Peyer's patch (tissue), 4 donors: ENCODE measurements at regions not wholly inside any gene's neighbourhood (a gene's known extent, or its start where the extent isn't known, plus 50 kb on each side); places are given as distances from the start of the nearest gene placed in this dataset.
A peak's percentile ranks its signal among the peaks of the same experiment; 100 is the strongest.
"Not testable (repeated sequence)": the region's sequence is repeated elsewhere in the genome, so short reads cannot be mapped to it uniquely, and the experiment has no call there.

ENCODE experiments used
- DNase-seq, 3 donors: peaks; one replicate each; pipeline ENCODE4 v3.0.0-alpha.2; 2017 to 2019
- H3K27ac ChIP-seq, 4 donors: fragments of 200-600 bp; sonication (generic); one replicate each; pipeline ENCODE4 v1.5.1; 2016 to 2019
- H3K27me3 ChIP-seq, 2 donors: fragments of 200-600 bp; sonication (generic); one replicate each; pipeline ENCODE4 v1.5.1; 2019
- H3K36me3 ChIP-seq, 3 donors: fragments of 200-600 bp; sonication (generic); one replicate each; pipeline ENCODE4 v1.5.1; 2016 to 2019
- H3K4me1 ChIP-seq, 4 donors: fragments of 200-600 bp; sonication (generic); one replicate each; pipeline ENCODE4 v1.5.1; 2016 to 2019
- H3K4me3 ChIP-seq, 4 donors: fragments of 200-600 bp; sonication (generic); 1 replicate in 3 of 4; 2 replicates in 1 of 4; pipeline ENCODE4 v1.5.1; 2016 to 2019; ENCODE audit warnings: mild to moderate bottlenecking in 1 of 4
- H3K9me3 ChIP-seq, 4 donors: fragments of 200-600 bp; sonication (generic); one replicate each; pipeline ENCODE4 v1.5.1; 2016 to 2019; ENCODE audit warnings: mild to moderate bottlenecking in 1 of 4
- POLR2A ChIP-seq, 2 donors: fragments of 450-650 bp; IDR thresholded peaks; one replicate each; pipeline ENCODE4 v1.5.1; 2017; ENCODE audit warnings: antibody characterized with exemption in 2 of 2, mild to moderate bottlenecking in 2 of 2, moderate library complexity in 2 of 2
- TF ChIP-seq, protein P1 (sequence below), 6 experiments: fragments of 450-650 bp in 4 of 6; fragments of 200-600 bp in 2 of 6; sonication (generic) in 1 of 6; IDR thresholded peaks; one replicate each; pipeline ENCODE4 v1.5.1; 2017 to 2019; ENCODE audit warnings: antibody characterized with exemption in 6 of 6, mild to moderate bottlenecking in 3 of 6, moderate library complexity in 1 of 6

DNA sequence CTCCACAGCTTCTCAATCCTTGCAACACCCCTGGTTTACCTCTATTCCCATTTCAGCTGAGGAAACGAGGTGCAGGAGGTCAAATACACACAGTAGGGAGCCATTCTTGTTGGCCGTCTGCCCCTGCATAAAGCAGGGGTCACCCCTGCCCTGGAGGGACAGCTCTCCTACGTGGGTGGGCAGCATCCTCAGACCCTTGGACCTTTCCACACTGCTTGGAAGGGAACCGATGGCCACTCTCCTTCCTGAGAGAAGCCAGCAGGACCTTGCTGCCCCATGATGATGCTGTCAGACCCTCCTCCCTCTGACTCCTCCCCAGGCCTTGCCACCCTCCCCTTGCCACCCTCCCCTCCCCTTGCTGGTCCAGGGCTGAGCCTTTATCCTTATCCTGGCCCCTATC is 121.1 kb upstream of the SYT13 start:
- H3K36me3 ChIP-seq: no peaks in the 10 kb centered on the region
- DNase-seq: no peak
- no peak overlapping the region for H3K27ac ChIP-seq

GRCh38 chr11:45405916-45406670 is 120.0 kb upstream of the SYT13 start:
- no peaks in the 10 kb centered on the region for H3K4me1 ChIP-seq
- DNase-seq: no peak
- H3K9me3 ChIP-seq: no peaks in the 10 kb centered on the region
- no peak overlapping the region for H3K27ac ChIP-seq
- H3K27me3 ChIP-seq: no peaks in the 10 kb centered on the region
- H3K4me3 ChIP-seq: no peak overlapping the region
- H3K36me3 ChIP-seq: no peaks in the 10 kb centered on the region
- TF ChIP-seq, protein P1, sequence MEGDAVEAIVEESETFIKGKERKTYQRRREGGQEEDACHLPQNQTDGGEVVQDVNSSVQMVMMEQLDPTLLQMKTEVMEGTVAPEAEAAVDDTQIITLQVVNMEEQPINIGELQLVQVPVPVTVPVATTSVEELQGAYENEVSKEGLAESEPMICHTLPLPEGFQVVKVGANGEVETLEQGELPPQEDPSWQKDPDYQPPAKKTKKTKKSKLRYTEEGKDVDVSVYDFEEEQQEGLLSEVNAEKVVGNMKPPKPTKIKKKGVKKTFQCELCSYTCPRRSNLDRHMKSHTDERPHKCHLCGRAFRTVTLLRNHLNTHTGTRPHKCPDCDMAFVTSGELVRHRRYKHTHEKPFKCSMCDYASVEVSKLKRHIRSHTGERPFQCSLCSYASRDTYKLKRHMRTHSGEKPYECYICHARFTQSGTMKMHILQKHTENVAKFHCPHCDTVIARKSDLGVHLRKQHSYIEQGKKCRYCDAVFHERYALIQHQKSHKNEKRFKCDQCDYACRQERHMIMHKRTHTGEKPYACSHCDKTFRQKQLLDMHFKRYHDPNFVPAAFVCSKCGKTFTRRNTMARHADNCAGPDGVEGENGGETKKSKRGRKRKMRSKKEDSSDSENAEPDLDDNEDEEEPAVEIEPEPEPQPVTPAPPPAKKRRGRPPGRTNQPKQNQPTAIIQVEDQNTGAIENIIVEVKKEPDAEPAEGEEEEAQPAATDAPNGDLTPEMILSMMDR (IDR thresholded peaks at IDR 0.05): peak in 1 of 6 experiments; percentile 9
- no peak for TF ChIP-seq POLR2A (IDR thresholded peaks at IDR 0.05)

More for the DNA sequence above, 121.1 kb upstream of the SYT13 start:
- TF ChIP-seq POLR2A (IDR thresholded peaks at IDR 0.05): no peak
- TF ChIP-seq, protein P1 (IDR thresholded peaks at IDR 0.05): no peak
- no peaks in the 10 kb centered on the region for H3K27me3 ChIP-seq
- no peaks in the 10 kb centered on the region for H3K4me1 ChIP-seq
- H3K9me3 ChIP-seq: no peaks in the 10 kb centered on the region
- no peak overlapping the region for H3K4me3 ChIP-seq

DNA sequence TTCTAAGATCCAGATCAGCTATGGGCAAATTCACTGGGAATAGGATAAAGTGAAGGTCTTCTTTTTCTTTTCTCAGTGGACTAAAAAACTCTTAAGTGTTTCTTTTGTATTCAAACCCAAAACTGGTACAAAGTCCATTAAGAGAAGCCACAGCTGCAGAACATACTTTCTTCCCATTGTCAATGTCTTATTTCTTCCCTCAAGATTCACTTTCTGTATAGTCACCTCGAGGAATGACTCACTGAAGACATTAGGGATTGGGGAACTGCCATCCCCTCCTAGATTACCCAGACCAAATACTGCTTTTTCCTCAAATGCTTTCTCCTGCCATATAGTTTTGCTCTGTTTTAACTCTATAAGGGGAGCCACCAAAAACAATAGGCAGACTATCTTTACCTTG is 117.4 kb upstream of the SYT13 start:
- not testable (repeated sequence) for H3K36me3 ChIP-seq, H3K4me1 ChIP-seq, DNase-seq, H3K4me3 ChIP-seq, H3K9me3 ChIP-seq, H3K27me3 ChIP-seq, H3K27ac ChIP-seq

- no peaks in the 10 kb centered on the region for H3K9me3 ChIP-seq
- no peak overlapping the region for H3K4me3 ChIP-seq
- H3K36me3 ChIP-seq: no peaks in the 10 kb centered on the region
These were observed 116.0 kb upstream of the SYT13 start for GRCh38 chr11:45402049-45402630.

GRCh38 chr11:45400591-45400990 is 114.5 kb upstream of the SYT13 start:
- Histone ChIP-seq H3K4me1 (no peaks in the 10 kb centered on the region), H3K27me3 (no peaks in the 10 kb centered on the region), H3K36me3 (no peaks in the 10 kb centered on the region), H3K9me3 (no peaks in the 10 kb centered on the region), H3K27ac (no peak overlapping the region), H3K4me3 (no peak overlapping the region)
- no peak for DNase-seq
- TF ChIP-seq POLR2A (IDR thresholded peaks at IDR 0.05): no peak
- TF ChIP-seq, protein P1 (IDR thresholded peaks at IDR 0.05): no peak

More at GRCh38 chr11:45402049-45402630, 116.0 kb upstream of the SYT13 start:
- DNase-seq: no peak
- no peaks in the 10 kb centered on the region for H3K4me1 ChIP-seq
- no peaks in the 10 kb centered on the region for H3K27me3 ChIP-seq
- no peak overlapping the region for H3K27ac ChIP-seq
- TF ChIP-seq, protein P1 (IDR thresholded peaks at IDR 0.05): no peak
- TF ChIP-seq POLR2A (IDR thresholded peaks at IDR 0.05): no peak

DNA sequence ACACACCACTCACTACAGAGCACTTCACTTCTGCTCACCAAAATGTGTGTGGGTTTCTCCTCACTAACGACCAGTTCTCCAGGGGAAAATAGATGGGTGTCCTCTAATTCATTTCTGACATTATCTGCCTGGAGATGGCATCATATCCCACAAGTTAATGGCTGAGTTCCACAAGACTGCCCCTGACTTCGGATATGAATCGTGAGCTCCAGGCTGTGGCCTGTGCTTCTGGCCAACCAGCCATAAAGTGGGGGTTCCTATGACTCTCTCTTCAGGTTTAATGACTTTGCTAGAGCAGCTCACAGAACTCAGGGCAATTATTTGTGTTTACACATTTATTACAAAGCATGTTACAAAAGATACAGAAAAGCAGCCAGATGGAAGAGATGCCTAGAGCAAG is 113.0 kb upstream of the SYT13 start:
- H3K4me3 ChIP-seq: no peak overlapping the region
- DNase-seq: no peak
- TF ChIP-seq, protein P1 (IDR thresholded peaks at IDR 0.05): no peak
- no peak for TF ChIP-seq POLR2A (IDR thresholded peaks at IDR 0.05)
- no peaks in the 10 kb centered on the region for H3K36me3 ChIP-seq
- H3K9me3 ChIP-seq: no peaks in the 10 kb centered on the region
- H3K27ac ChIP-seq: no peak overlapping the region
- no peaks in the 10 kb centered on the region for H3K4me1 ChIP-seq
- no peaks in the 10 kb centered on the region for H3K27me3 ChIP-seq
